ENCODE measurements at regions not wholly inside any gene's neighbourhood (a gene's known extent, or its start where the extent isn't known, plus 50 kb on each side); places are given as distances from the start of the nearest gene placed in this dataset.

DNA sequence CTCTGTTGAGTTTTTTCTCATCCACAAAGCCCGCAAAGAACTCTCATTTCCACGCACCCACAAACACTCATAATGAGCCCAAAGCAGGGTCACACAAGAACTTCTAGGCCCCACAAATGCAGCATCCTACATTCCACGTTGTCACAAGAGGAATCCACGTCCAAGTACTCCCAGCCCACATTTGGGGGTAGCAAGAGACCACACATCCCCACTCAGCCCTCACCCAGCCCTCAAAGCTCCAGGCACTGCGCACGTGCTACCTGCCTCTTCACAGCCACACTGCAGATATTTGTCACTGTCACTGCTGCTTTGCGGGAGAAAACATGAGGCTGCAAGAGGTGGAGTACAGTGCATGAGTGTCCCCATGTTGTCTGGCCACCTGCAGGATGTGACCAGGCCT, 187.6 kb upstream of the CDYL start:
- POLR2A ChIA-PET, result no interaction called here
- intact Hi-C loops (cut with micrococcal nuclease; ENCODE audit: unreplicated experiment), result no loop called here

DNA sequence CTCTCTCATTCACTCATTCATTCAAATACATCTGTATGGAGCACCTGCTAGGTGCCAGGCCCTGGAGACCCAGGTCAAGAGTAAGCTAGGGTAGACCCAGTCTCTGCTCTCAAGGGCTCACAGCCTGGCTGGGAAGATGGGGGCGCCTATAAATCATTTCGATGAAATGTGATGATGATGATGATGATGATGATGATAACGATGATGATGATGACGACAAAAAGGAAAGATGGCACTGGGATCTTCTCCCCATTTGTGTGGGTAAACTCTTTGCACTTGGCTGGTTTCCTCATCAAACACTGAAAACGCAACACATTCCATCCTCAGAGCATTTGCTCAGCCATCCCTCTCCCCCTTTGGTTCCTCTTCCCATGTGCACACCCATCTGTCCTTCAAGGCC, 188.0 kb upstream of the CDYL start:
- Histone ChIP-seq H3K4me1 (ENCODE audit: insufficient read depth, low read length, poor library complexity, severe bottlenecking) (no peaks in the 10 kb centered on the region), H3K27ac (ENCODE audit: low read depth, low read length, poor library complexity, severe bottlenecking) (no peak overlapping the region), H3K4me3 (ENCODE audit: low read depth, low read length, poor library complexity, severe bottlenecking) (no peak overlapping the region), H3K9me2 (ENCODE audit: insufficient read depth, low read length) (no peaks in the 10 kb centered on the region), H3K36me3 (ENCODE audit: insufficient read depth, low read length) (no peaks in the 10 kb centered on the region), H3K4me2 (ENCODE audit: low read length) (no peak overlapping the region), H2AFZ (ENCODE audit: low read length) (no peak overlapping the region), H4K20me1 (ENCODE audit: insufficient read depth, low read length) (no peaks in the 10 kb centered on the region), H3K79me2 (ENCODE audit: insufficient read depth, low read depth, low read length) (no peaks in the 10 kb centered on the region), H3K9me3 (ENCODE audit: low read length) (no peaks in the 10 kb centered on the region)
- intact Hi-C loops (cut with micrococcal nuclease; ENCODE audit: unreplicated experiment), result no loop called here
- no peak for TF ChIP-seq EZH2phosphoT487 (IDR thresholded peaks at IDR 0.05; ENCODE audit: borderline replicate concordance, low read depth, low read length)
- TF ChIP-seq, protein P1, sequence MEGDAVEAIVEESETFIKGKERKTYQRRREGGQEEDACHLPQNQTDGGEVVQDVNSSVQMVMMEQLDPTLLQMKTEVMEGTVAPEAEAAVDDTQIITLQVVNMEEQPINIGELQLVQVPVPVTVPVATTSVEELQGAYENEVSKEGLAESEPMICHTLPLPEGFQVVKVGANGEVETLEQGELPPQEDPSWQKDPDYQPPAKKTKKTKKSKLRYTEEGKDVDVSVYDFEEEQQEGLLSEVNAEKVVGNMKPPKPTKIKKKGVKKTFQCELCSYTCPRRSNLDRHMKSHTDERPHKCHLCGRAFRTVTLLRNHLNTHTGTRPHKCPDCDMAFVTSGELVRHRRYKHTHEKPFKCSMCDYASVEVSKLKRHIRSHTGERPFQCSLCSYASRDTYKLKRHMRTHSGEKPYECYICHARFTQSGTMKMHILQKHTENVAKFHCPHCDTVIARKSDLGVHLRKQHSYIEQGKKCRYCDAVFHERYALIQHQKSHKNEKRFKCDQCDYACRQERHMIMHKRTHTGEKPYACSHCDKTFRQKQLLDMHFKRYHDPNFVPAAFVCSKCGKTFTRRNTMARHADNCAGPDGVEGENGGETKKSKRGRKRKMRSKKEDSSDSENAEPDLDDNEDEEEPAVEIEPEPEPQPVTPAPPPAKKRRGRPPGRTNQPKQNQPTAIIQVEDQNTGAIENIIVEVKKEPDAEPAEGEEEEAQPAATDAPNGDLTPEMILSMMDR (conservative IDR thresholded peaks at IDR 0.05; ENCODE audit: low read length), result no peak
- POLR2A ChIA-PET, result no interaction called here
- no TSS peak for BruUV-seq (replicated peaks)
- no peak for DNase-seq (ENCODE audit: low spot score)
- CTCF ChIA-PET (ENCODE audit: unreplicated experiment), result no interaction called here

More for the DNA sequence above, 187.6 kb upstream of the CDYL start:
- H3K36me3 ChIP-seq (ENCODE audit: insufficient read depth, low read length), result no peaks in the 10 kb centered on the region
- no peaks in the 10 kb centered on the region for H4K20me1 ChIP-seq (ENCODE audit: insufficient read depth, low read length)
- H3K79me2 ChIP-seq (ENCODE audit: insufficient read depth, low read depth, low read length), result no peaks in the 10 kb centered on the region
- no peak overlapping the region for H3K4me3 ChIP-seq (ENCODE audit: low read depth, low read length, poor library complexity, severe bottlenecking)
- H3K4me1 ChIP-seq (ENCODE audit: insufficient read depth, low read length, poor library complexity, severe bottlenecking), result no peaks in the 10 kb centered on the region
- TF ChIP-seq, protein P1 (conservative IDR thresholded peaks at IDR 0.05; ENCODE audit: low read length), result no peak
- TF ChIP-seq EZH2phosphoT487 (IDR thresholded peaks at IDR 0.05; ENCODE audit: borderline replicate concordance, low read depth, low read length), result no peak
- BruUV-seq (replicated peaks), result no TSS peak
- H2AFZ ChIP-seq (ENCODE audit: low read length), result no peak overlapping the region
- no peak overlapping the region for H3K4me2 ChIP-seq (ENCODE audit: low read length)
- CTCF ChIA-PET (ENCODE audit: unreplicated experiment), result interaction anchor here (0.6 kb wide), 1 partner anchor 22 kb away, joined by 4 read pairs; no protein-coding TSS in a partner anchor
- no peak overlapping the region for H3K27ac ChIP-seq (ENCODE audit: low read depth, low read length, poor library complexity, severe bottlenecking)
- no peak for DNase-seq (ENCODE audit: low spot score)
- H3K9me3 ChIP-seq (ENCODE audit: low read length), result no peaks in the 10 kb centered on the region
- no peaks in the 10 kb centered on the region for H3K9me2 ChIP-seq (ENCODE audit: insufficient read depth, low read length)

DNA sequence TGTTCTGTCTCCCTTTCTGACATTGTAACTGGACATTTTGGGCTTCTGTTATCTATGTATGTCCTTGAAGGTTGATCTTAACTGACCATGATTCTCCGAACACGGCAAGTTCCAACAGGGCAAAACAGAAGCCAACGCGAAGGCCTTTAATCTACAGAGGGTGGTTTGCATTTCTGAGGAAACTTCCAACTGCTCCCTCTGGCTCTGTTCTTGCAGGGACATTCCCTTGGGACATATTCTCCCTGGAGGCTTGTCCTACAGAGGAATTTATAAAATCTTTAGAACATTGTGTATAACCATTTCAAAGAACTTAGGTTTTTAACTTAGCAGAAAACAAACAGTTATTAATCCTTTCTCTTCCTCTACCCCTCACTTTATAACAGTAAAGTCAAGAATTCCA, 189.0 kb upstream of the CDYL start:
- TF ChIP-seq EZH2phosphoT487 (IDR thresholded peaks at IDR 0.05; ENCODE audit: borderline replicate concordance, low read depth, low read length), result no peak
- TF ChIP-seq, protein P1 (conservative IDR thresholded peaks at IDR 0.05; ENCODE audit: low read length), result no peak
- Histone ChIP-seq H4K20me1 (ENCODE audit: insufficient read depth, low read length) (no peaks in the 10 kb centered on the region), H3K27ac (ENCODE audit: low read depth, low read length, poor library complexity, severe bottlenecking) (no peak overlapping the region), H3K9me3 (ENCODE audit: low read length) (no peaks in the 10 kb centered on the region), H2AFZ (ENCODE audit: low read length) (no peak overlapping the region), H3K79me2 (ENCODE audit: insufficient read depth, low read depth, low read length) (no peaks in the 10 kb centered on the region), H3K9me2 (ENCODE audit: insufficient read depth, low read length) (no peaks in the 10 kb centered on the region), H3K36me3 (ENCODE audit: insufficient read depth, low read length) (no peaks in the 10 kb centered on the region), H3K4me3 (ENCODE audit: low read depth, low read length, poor library complexity, severe bottlenecking) (no peak overlapping the region), H3K4me2 (ENCODE audit: low read length) (no peak overlapping the region), H3K4me1 (ENCODE audit: insufficient read depth, low read length, poor library complexity, severe bottlenecking) (no peaks in the 10 kb centered on the region)
- POLR2A ChIA-PET, result no interaction called here
- CTCF ChIA-PET (ENCODE audit: unreplicated experiment), result no interaction called here
- no peak for DNase-seq (ENCODE audit: low spot score)
- intact Hi-C loops (cut with micrococcal nuclease; ENCODE audit: unreplicated experiment), result no loop called here
- no TSS peak for BruUV-seq (replicated peaks)
